Kidney (tissue), 13 donors: ENCODE measurements at regions not wholly inside any gene's neighbourhood (a gene's known extent, or its start where the extent isn't known, plus 50 kb on each side); places are given as distances from the start of the nearest gene placed in this dataset.

Source experiments
- DNase-seq, 5 donors: peaks; one replicate each; pipeline ENCODE4 v3.0.0-alpha.2; 2013 to 2020
- FAIRE-seq: peaks from 2 replicates; lab custom pipeline; 2012; peaks lifted over from hg19 to GRCh38; lab: Jason Lieb, UNC
- H3K27ac ChIP-seq, 2 donors: one replicate each; pipeline ENCODE4 v1.7.0; 2013; ENCODE audit warnings: low read depth in 2 of 2, low read length in 2 of 2, inconsistent platforms in 1 of 2
- H3K27me3 ChIP-seq: one replicate; pipeline ENCODE4 v1.7.1; 2013; ENCODE audit warnings: low read length, inconsistent platforms; ENCODE audit not compliant: control insufficient read depth, insufficient read depth
- H3K36me3 ChIP-seq, 3 donors: one replicate each; pipeline versions ENCODE4 v1.7.0 to v1.7.1; 2013; ENCODE audit warnings: low read length in 3 of 3, control low read depth in 1 of 3, inconsistent platforms in 1 of 3; ENCODE audit not compliant: insufficient read depth in 3 of 3, control insufficient read depth in 2 of 3
- H3K4me1 ChIP-seq, 3 donors: one replicate each; pipeline versions ENCODE4 v1.7.0 to v1.7.1; 2013; ENCODE audit warnings: low read length in 3 of 3, inconsistent platforms in 1 of 3, low read depth in 1 of 3; ENCODE audit not compliant: control insufficient read depth in 2 of 3, insufficient read depth in 2 of 3
- H3K4me3 ChIP-seq, 3 donors: one replicate each; pipeline versions ENCODE4 v1.7.0 to v1.8.1; 2013; ENCODE audit warnings: low read length in 3 of 3, control low read depth in 1 of 3, inconsistent platforms in 1 of 3
- H3K9ac ChIP-seq, 3 donors: one replicate each; pipeline versions ENCODE4 v1.7.0 to v1.7.1; 2013; ENCODE audit warnings: low read length in 3 of 3, control low read depth in 1 of 3, inconsistent platforms in 1 of 3
- H3K9me3 ChIP-seq, 3 donors: one replicate each; pipeline versions ENCODE4 v1.7.0 to v1.7.1; 2013; ENCODE audit warnings: low read length in 3 of 3, control low read depth in 1 of 3, inconsistent platforms in 1 of 3; ENCODE audit not compliant: control insufficient read depth in 2 of 3, insufficient read depth in 1 of 3
- CTCF ChIP-seq: IDR thresholded peaks from 3 replicates; pipeline ENCODE4 v1.5.1; 2012; ENCODE audit warnings: mild to moderate bottlenecking, moderate library complexity, borderline replicate concordance; ENCODE audit not compliant: insufficient read depth; ENCODE audit errors: extremely low read depth
- intact Hi-C: fragments of 100-400 bp; cut with DNase I; formaldehyde crosslinking; loops from one replicate; pipeline ENCODE4 v1.11.1; 2022
- donor health status: control.
- donor health status: control.
- donor health status: control.
- donor health status: control.
- donor health status: control.
- donor health status: DM: yes; HTN: yes; CAD: no.
- donor health status: Normal renal cell carcinoma (clear cell type).

GRCh38 chr17:51461578-51462004 is 201.2 kb downstream of the UTP18 start:
- no peak for FAIRE-seq
- peak in 4 of 5 donors; percentile 39 to 60 (median 54) for DNase-seq
- H3K9ac ChIP-seq = no peak overlapping the region
- H3K27ac ChIP-seq = no peak overlapping the region
- no peak overlapping the region for H3K4me3 ChIP-seq
- no peaks in the 10 kb centered on the region for H3K36me3 ChIP-seq
- H3K4me1 ChIP-seq = no peaks in the 10 kb centered on the region
- intact Hi-C loops = no loop called here
- no peaks in the 10 kb centered on the region for H3K9me3 ChIP-seq
- TF ChIP-seq CTCF = peak; percentile 50
- no peaks in the 10 kb centered on the region for H3K27me3 ChIP-seq

- no peaks in the 10 kb centered on the region for H3K4me1 ChIP-seq
- DNase-seq (no peak), FAIRE-seq (no peak)
- no peaks in the 10 kb centered on the region for H3K9me3 ChIP-seq
- no peak overlapping the region for H3K9ac ChIP-seq
- no peak overlapping the region for H3K4me3 ChIP-seq
- no peak for TF ChIP-seq CTCF
- H3K36me3 ChIP-seq = no peaks in the 10 kb centered on the region
- no peaks in the 10 kb centered on the region for H3K27me3 ChIP-seq
- H3K27ac ChIP-seq = no peak overlapping the region
- intact Hi-C loops = no loop called here
Observed at GRCh38 chr17:51463353-51463752, 203.0 kb downstream of the UTP18 start.

- Histone ChIP-seq H3K9ac (no peak overlapping the region), H3K4me3 (no peak overlapping the region), H3K4me1 (no peaks in the 10 kb centered on the region), H3K36me3 (no peaks in the 10 kb centered on the region), H3K9me3 (no peaks in the 10 kb centered on the region), H3K27ac (no peak overlapping the region), H3K27me3 (no peaks in the 10 kb centered on the region)
- TF ChIP-seq CTCF = no peak
- DNase-seq = no peak
- FAIRE-seq = no peak
- intact Hi-C loops = no loop called here
Observed at GRCh38 chr17:51467336-51467735, 207.0 kb downstream of the UTP18 start.

GRCh38 chr17:51472670-51473205 is 212.4 kb downstream of the UTP18 start:
- no peak for TF ChIP-seq CTCF
- H3K4me3 ChIP-seq = no peak overlapping the region
- no peak overlapping the region for H3K27ac ChIP-seq
- intact Hi-C loops = no loop called here
- no peaks in the 10 kb centered on the region for H3K27me3 ChIP-seq
- H3K4me1 ChIP-seq = no peaks in the 10 kb centered on the region
- H3K9me3 ChIP-seq = no peaks in the 10 kb centered on the region
- DNase-seq (no peak), FAIRE-seq (no peak)
- no peak overlapping the region for H3K9ac ChIP-seq
- no peaks in the 10 kb centered on the region for H3K36me3 ChIP-seq
